NCI-H2196 (cell line): ENCODE measurements at regions not wholly inside any gene's neighbourhood (a gene's known extent, or its start where the extent isn't known, plus 50 kb on each side); places are given as distances from the start of the nearest gene placed in this dataset.

ENCODE experiments used
- DNase-seq: peaks from one replicate; lab custom pipeline; 2025; ENCODE audit not compliant: unreplicated experiment; lab: John Stamatoyannopoulos, UW

- no peak for DNase-seq
Observed at GRCh38 chr3:66165660-66166059, 55.1 kb upstream of the SLC25A26 start.

GRCh38 chr3:66164155-66164554, 56.6 kb upstream of the SLC25A26 start:
- DNase-seq, result no peak

DNA sequence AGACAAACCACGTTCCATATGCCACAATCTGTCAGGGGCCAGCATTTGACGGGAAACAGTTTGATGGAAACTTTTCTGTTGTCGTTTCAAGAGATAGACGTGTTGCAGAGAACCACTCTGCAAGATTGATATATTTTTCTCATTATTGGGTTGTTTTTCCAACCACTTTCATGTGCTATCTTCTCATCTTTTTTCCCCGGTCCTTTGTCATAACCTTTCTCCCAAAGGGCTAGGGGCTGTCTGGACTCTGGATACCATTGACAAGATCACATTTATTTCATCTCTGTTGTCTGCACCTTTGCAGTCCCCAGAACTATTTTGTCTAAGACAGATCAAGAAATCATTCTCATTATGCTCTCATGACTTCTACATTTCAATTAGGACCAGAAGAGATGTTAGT, 57.6 kb upstream of the SLC25A26 start:
- no peak for DNase-seq

GRCh38 chr3:66162766-66163165, 58.0 kb upstream of the SLC25A26 start:
- no peak for DNase-seq

DNA sequence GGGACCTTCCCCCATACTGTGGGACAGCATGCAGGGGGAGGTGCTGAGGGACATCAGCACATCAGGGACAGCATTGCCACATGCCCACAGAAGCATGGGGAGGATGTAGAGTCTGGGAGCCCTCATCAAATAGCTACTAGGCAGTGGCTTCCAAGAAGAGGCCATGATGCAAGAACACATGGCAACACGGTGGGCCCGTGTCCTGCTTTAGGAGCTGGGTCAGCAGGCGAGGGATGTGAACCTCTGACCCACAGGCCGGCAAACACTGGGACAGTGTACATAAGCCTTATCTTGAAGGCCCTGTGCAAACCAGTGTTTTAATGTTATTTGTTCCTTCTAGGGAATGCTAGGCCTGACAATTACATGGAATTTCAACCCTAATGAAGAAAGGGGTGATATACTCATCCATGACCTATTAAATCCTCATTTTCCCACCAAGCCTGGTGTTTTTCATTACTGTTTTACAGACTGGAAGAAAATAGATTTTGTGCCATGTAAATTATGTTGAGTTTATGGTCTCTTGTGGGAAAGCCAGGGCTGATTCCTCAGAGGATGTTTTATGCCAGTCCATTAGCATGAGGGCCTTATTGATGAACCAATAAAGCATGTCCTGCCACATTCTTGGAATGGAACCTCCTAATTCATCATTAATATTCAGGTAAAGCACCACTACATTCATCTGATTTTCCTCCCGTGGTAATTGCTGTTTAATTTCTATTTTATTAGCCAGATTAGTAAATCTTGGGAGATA, 61.7 kb upstream of the SLC25A26 start:
- DNase-seq, result no peak

- DNase-seq, result no peak
Observed at GRCh38 chr3:66154444-66154861, 66.3 kb upstream of the SLC25A26 start.

- DNase-seq, result no peak
Observed at GRCh38 chr3:66153481-66154443, 67.0 kb upstream of the SLC25A26 start.

DNA sequence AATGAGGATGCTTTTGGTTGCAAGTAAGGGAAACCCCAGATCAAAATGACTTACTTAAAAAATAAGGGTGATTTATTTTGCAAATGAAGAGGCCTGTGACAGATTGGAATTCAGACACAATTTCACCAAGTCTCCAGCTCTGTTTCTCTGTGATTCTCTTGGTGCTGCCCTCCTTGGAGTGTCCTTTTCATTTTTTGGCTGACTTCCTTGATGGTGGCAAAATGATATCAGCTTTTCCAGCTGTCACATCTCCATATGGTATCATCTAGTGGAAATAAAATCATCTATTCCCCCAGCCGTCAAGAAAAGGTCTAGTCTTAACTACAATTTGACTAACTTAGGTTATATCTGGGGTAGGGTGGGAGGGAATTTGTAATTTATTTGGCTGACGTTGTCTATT, 68.5 kb upstream of the SLC25A26 start:
- DNase-seq, result no peak

GRCh38 chr3:66150977-66151376, 69.8 kb upstream of the SLC25A26 start:
- DNase-seq, result no peak

DNA sequence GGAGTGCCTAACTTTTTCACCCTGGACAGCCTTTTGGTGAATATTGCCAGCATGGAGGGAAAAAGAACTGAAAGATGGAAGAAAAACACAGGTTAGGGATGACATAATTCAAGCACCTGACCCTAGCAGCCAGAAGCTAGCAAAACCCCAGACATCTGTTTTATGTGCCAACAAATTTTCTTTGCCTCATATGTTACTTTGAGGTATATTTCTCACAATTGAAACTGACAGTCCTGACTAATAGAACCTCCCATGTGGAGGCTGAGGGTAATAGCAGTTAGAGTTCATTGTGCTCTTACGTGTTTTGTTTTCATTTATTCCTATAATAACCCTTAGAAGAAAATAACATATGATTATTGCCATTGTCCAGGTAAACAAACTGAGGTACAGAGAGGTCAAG, 71.5 kb upstream of the SLC25A26 start:
- DNase-seq, result no peak

GRCh38 chr3:66145408-66145733, 75.4 kb upstream of the SLC25A26 start:
- no peak for DNase-seq

- DNase-seq, result no peak
Observed at GRCh38 chr3:66144568-66145407, 76.0 kb upstream of the SLC25A26 start.

- DNase-seq, result no peak
Observed at GRCh38 chr3:66142079-66142478, 78.7 kb upstream of the SLC25A26 start.

DNA sequence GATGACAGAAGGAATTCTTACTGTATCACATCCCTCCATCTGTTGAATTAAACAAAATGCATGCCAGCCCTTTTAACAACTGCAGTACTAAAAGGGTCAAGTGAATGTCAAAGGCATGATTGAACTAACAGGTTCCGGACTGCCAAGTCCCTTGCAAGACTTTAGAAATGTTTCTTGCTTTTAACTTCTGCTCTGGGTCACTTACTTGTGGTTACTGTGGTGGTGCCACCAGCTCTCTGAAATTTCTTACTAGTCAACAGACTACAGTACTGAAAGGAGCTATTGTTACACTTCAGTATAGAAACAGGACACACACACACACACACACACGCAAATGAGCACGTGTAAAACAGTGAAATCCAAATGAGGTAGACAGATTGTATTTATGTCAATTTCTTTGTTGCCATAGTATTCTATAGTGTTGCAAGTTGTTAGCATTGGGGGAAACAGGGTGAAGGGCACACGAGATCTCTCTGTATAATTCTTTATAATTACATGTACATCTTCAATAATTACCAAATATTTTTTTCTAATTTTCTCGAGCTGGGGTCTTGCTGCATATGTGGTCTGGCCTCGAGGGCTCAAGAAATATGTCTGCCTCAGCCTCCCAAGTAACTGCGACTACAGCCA, 79.9 kb upstream of the SLC25A26 start:
- DNase-seq, result no peak

DNA sequence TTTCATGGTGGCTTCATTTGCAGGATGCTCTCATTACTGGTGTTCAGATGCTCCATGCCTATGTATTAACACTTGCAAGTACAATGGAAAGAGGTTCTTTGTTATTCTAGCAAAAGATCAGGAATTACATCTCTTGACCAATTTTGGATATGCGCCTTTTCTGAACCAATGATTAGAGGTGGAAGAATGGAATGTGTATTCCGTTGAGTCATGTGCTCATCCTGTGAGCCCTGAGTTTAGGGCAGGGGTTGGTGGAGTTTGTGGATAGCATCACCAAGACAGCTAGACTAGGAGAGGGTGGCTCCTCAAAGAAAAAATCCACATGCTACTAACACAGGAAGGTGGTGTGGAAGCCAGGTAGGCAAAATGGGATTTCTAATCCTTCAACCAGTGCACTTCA, 80.7 kb upstream of the SLC25A26 start:
- DNase-seq, result no peak

DNA sequence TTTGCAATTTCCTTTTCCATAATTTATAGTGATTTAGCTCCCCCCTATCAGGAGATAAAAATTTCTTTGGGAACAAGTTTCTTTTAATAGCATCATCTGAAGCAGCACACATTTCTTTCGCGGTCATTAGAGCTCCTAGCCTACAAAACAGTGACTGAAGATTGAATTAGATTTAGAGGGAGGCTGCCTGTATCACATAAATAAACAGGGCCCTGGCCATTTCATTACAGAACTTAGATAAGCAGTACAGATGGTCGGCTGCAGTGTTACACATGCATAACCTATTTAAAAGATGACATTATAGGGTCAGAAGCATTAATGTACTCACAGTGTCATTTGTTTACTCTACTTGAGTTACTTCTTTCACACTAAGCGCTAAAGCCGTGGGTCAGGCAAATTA, 81.4 kb upstream of the SLC25A26 start:
- DNase-seq, result no peak

GRCh38 chr3:66138336-66139313, 82.2 kb upstream of the SLC25A26 start:
- peak; percentile 16 for DNase-seq

DNA sequence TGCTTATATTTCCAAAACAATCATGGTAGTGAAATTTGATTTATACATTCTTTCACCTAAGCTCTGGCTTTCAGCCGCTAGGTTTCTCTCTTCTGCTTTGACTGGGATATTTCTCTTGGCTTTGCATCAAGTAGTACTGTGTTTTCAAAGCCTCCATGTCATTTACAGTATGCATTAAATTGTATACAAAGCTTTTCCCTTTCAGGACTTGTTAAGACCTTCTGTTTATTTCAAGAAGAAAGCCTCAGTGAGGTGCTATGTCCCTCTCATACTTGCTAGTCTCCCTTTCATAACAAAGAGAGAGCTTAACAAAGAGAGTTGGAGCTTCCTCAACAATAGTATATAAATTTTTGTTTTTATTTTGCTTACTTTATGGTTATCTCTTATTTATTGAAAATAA, 84.2 kb upstream of the SLC25A26 start:
- DNase-seq, result no peak

- no peak for DNase-seq
Observed at GRCh38 chr3:66133853-66134445, 86.9 kb upstream of the SLC25A26 start.
